Thoracic aorta (tissue), 2 donors: ENCODE measurements at regions not wholly inside any gene's neighbourhood (a gene's known extent, or its start where the extent isn't known, plus 50 kb on each side); places are given as distances from the start of the nearest gene placed in this dataset.

Source experiments
- ATAC-seq: fragments of 150-250 bp; one replicate; pipeline ENCODE4 v1.8.0; 2017; ENCODE audit warnings: low read depth; ENCODE audit not compliant: insufficient number of reproducible peaks, low FRiP score
- DNase-seq: peaks from one replicate; pipeline ENCODE4 v3.0.0-alpha.2; 2020; ENCODE audit warnings: low spot score
- H3K27ac ChIP-seq, 2 donors: fragments of 200-600 bp; sonication (generic); 1 replicate in 1 of 2; 2 replicates in 1 of 2; pipeline ENCODE4 v1.5.1; 2016; ENCODE audit warnings: mild to moderate bottlenecking in 2 of 2, moderate library complexity in 2 of 2
- H3K27me3 ChIP-seq: fragments of 200-600 bp; sonication (generic); replicated peaks from 2 replicates; pipeline ENCODE4 v1.6.0; 2016; ENCODE audit warnings: mild to moderate bottlenecking; ENCODE audit not compliant: insufficient read depth
- H3K36me3 ChIP-seq: fragments of 200-600 bp; sonication (generic); one replicate; pipeline ENCODE4 v1.5.1; 2016
- H3K4me1 ChIP-seq, 2 donors: fragments of 200-600 bp; sonication (generic); 1 replicate in 1 of 2; 2 replicates in 1 of 2; pipeline versions ENCODE4 v1.5.1 to v1.6.0; 2016; ENCODE audit warnings: low read depth in 2 of 2, mild to moderate bottlenecking in 1 of 2; ENCODE audit not compliant: control insufficient read depth in 1 of 2
- H3K4me3 ChIP-seq: fragments of 200-600 bp; sonication (generic); 2 replicates; pipeline ENCODE4 v1.5.1; 2016; ENCODE audit warnings: mild to moderate bottlenecking
- H3K9me3 ChIP-seq: fragments of 200-600 bp; sonication (generic); 2 replicates; pipeline ENCODE4 v1.5.1; 2016
- CTCF ChIP-seq: fragments of 200-600 bp; sonication (generic); IDR thresholded peaks from one replicate; pipeline ENCODE4 v1.5.1; 2019; ENCODE audit warnings: antibody characterized with exemption

GRCh38 chr15:77548589-77549557, 83.8 kb downstream of the LINGO1 start:
- H3K36me3 ChIP-seq, result no peaks in the 10 kb centered on the region
- TF ChIP-seq CTCF, result no peak
- peaks cover 0 to 3% of the 10 kb centered on the region in 2 donors for H3K4me1 ChIP-seq
- no peak overlapping the region for H3K27ac ChIP-seq
- DNase-seq (no peak), ATAC-seq (no peak)
- H3K9me3 ChIP-seq, result no peaks in the 10 kb centered on the region
- H3K27me3 ChIP-seq, result no peaks in the 10 kb centered on the region
- H3K4me3 ChIP-seq, result no peak overlapping the region

GRCh38 chr15:77547801-77548588, 84.7 kb downstream of the LINGO1 start:
- DNase-seq, result no peak
- no peaks in the 10 kb centered on the region for H3K27me3 ChIP-seq
- no peak overlapping the region for H3K27ac ChIP-seq
- TF ChIP-seq CTCF, result no peak
- H3K4me1 ChIP-seq, result peaks cover 3 to 11% of the 10 kb centered on the region in 2 donors
- no peak overlapping the region for H3K4me3 ChIP-seq
- no peaks in the 10 kb centered on the region for H3K9me3 ChIP-seq
- no peaks in the 10 kb centered on the region for H3K36me3 ChIP-seq
- no peak for ATAC-seq

- DNase-seq, result no peak
- TF ChIP-seq CTCF, result no peak
- H3K27me3 ChIP-seq, result no peaks in the 10 kb centered on the region
These were observed 85.8 kb downstream of the LINGO1 start for GRCh38 chr15:77546870-77547269.

GRCh38 chr15:77546050-77546501, 86.6 kb downstream of the LINGO1 start:
- Histone ChIP-seq H3K4me1 (peaks cover 3 to 16% of the 10 kb centered on the region in 2 donors), H3K36me3 (no peaks in the 10 kb centered on the region), H3K9me3 (no peaks in the 10 kb centered on the region), H3K27me3 (no peaks in the 10 kb centered on the region), H3K27ac (no peak overlapping the region), H3K4me3 (no peak overlapping the region)
- DNase-seq, result no peak
- no peak for ATAC-seq
- TF ChIP-seq CTCF, result no peak

More at GRCh38 chr15:77546870-77547269, 85.8 kb downstream of the LINGO1 start:
- H3K4me3 ChIP-seq, result no peak overlapping the region
- no peaks in the 10 kb centered on the region for H3K9me3 ChIP-seq
- H3K36me3 ChIP-seq, result no peaks in the 10 kb centered on the region
- no peak overlapping the region for H3K27ac ChIP-seq
- H3K4me1 ChIP-seq, result peaks cover 3 to 16% of the 10 kb centered on the region in 2 donors
- ATAC-seq, result no peak

DNA sequence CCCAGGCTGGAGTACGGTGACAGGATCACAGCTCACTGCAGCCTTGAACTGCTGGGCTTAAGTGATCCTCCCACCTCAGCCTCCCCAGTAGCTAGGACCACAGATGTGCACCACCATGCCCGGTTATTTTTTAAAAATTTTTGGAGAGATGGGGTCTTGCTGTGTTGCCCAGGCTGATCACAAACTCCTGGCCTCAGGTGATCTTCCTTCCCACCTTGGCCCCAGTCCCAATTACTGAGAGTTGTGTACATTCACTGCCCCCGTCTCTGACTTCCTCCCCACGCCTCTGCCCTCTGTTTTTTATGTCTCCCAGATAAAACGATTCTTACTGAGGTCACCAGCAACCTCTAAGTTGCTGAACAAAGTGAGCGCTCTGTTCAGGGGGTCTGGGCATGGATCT, 87.7 kb downstream of the LINGO1 start:
- Histone ChIP-seq H3K4me1 (peaks cover 3 to 16% of the 10 kb centered on the region in 2 donors), H3K27me3 (no peaks in the 10 kb centered on the region), H3K9me3 (no peaks in the 10 kb centered on the region), H3K36me3 (no peaks in the 10 kb centered on the region), H3K27ac (no peak overlapping the region), H3K4me3 (no peak overlapping the region)
- no peak for TF ChIP-seq CTCF
- DNase-seq (no peak), ATAC-seq (no peak)
